HL-60 (cell line): ENCODE measurements at regions not wholly inside any gene's neighbourhood (a gene's known extent, or its start where the extent isn't known, plus 50 kb on each side); places are given as distances from the start of the nearest gene placed in this dataset.

Experiments
- DNase-seq, 2 experiments: peaks; one replicate each; pipeline ENCODE4 v3.0.0-alpha.2; 2010 to 2020; ENCODE audit warnings: low read depth in 1 of 2, low spot score in 1 of 2
- H3K27ac ChIP-seq: fragments of 250-450 bp; sonication (Bioruptor Pico); replicated peaks from 2 replicates; pipeline ENCODE4 v1.5.1; 2020; ENCODE audit warnings: mild to moderate bottlenecking, moderate library complexity
- H3K27me3 ChIP-seq: fragments of 250-450 bp; sonication (Bioruptor Pico); 2 replicates; pipeline ENCODE4 v1.5.1; 2021; ENCODE audit warnings: mild to moderate bottlenecking, moderate library complexity; ENCODE audit not compliant: insufficient read depth, poor library complexity, severe bottlenecking
- H3K4me3 ChIP-seq: replicated peaks from 2 replicates; pipeline ENCODE4 v1.5.1; 2011; ENCODE audit warnings: mild to moderate bottlenecking, control low read depth, low read length; ENCODE audit not compliant: insufficient read depth
- CTCF ChIP-seq: IDR thresholded peaks from one replicate; pipeline ENCODE4 v1.5.1; 2011; ENCODE audit warnings: low read length, control low read depth, inconsistent platforms; ENCODE audit not compliant: insufficient read depth
- GABPA ChIP-seq: IDR thresholded peaks from 2 replicates; pipeline ENCODE4 v1.6.1; 2012; ENCODE audit warnings: low read depth
- POLR2AphosphoS5 ChIP-seq: IDR thresholded peaks from 2 replicates; pipeline ENCODE4 v1.6.1; 2012; ENCODE audit warnings: low read depth
- REST ChIP-seq: IDR thresholded peaks from 2 replicates; pipeline ENCODE4 v1.6.1; 2012; ENCODE audit warnings: low read depth; ENCODE audit not compliant: insufficient replicate concordance
- SPI1 ChIP-seq: IDR thresholded peaks from 2 replicates; pipeline ENCODE4 v1.6.1; 2012; ENCODE audit warnings: low read depth, mild to moderate bottlenecking, borderline replicate concordance

GRCh38 chr14:41144370-41144769, 462.3 kb upstream of the LRFN5 start:
- Histone ChIP-seq H3K4me3 (no peak overlapping the region), H3K27me3 (no peaks in the 10 kb centered on the region), H3K27ac (no peak overlapping the region)
- TF ChIP-seq POLR2AphosphoS5 (no peak), REST (no peak), CTCF (no peak), GABPA (no peak), SPI1 (no peak)
- DNase-seq, result no peak

- DNase-seq, result no peak
- Histone ChIP-seq H3K27me3 (no peaks in the 10 kb centered on the region), H3K27ac (no peak overlapping the region), H3K4me3 (no peak overlapping the region)
- TF ChIP-seq REST (no peak), GABPA (no peak), SPI1 (no peak), CTCF (no peak), POLR2AphosphoS5 (no peak)
Observed at GRCh38 chr14:41137741-41138140, 468.9 kb upstream of the LRFN5 start.

- Histone ChIP-seq H3K4me3 (no peak overlapping the region), H3K27ac (no peak overlapping the region), H3K27me3 (no peaks in the 10 kb centered on the region)
- TF ChIP-seq SPI1, result no peak
- no peak for TF ChIP-seq CTCF
- TF ChIP-seq POLR2AphosphoS5, result no peak
- no peak for TF ChIP-seq GABPA
- TF ChIP-seq REST, result no peak
- DNase-seq, result no peak
Observed at GRCh38 chr14:41130274-41130673, 476.4 kb upstream of the LRFN5 start.
